ENCODE measurements at regions not wholly inside any gene's neighbourhood (a gene's known extent, or its start where the extent isn't known, plus 50 kb on each side); places are given as distances from the start of the nearest gene placed in this dataset.

DNA sequence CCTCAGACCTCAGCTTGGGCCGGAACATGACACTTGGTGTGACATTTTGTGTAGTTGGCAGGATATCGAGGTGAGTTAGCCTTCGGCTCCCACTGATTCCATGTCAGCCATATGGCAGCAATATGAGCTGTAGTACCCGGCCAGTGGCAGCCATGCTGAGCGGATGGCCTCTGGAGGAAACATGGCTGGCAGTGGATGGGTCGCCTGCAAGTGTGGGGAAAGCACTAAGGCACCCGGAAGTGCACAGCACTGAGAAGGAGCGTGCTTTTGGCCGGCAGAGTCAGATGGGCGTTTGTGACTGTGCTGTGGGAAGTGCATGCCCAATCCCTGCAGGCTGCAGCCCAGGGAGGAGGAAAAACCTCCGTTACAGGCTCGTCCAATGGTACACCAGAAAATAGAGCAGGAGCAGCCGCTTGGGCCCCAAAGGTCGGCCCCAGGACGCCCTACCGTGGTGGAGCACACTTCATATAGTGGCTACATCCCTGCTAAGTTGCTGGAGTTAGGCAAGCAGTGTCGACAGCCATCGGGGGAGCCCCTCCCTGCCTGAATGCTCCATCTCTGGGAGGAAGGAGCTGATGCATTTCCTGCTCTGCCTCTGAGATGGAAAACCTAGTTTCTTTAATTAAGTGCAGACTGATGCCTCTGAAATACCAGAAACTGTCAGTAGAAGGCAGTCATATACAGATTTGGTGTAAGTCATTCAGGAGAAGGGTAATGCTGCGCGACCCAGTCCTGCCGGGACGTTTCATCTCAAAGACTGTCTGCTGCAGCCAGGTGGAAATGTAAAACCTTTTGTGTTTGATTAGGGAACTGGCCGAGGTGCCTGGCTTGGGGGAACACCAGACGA, 2185.8 kb upstream of the ACO1 start:
- Histone ChIP-seq H3K27me3 (ENCODE audit: control insufficient read depth in 2 of 2, insufficient read depth in 2 of 2, low read length in 2 of 2) (no peaks in the 10 kb centered on the region), H3K9me3 (replicated peaks; ENCODE audit: control insufficient read depth, insufficient read depth, low read length) (peaks cover 9% of the 10 kb centered on the region), H3K36me3 (ENCODE audit: control insufficient read depth in 2 of 2, extremely low read depth in 1 of 2, insufficient read depth in 2 of 2, low read length in 2 of 2) (no peaks in the 10 kb centered on the region), H3K9me1 (replicated peaks; ENCODE audit: control insufficient read depth, extremely low read depth, insufficient read depth, low read length) (no peaks in the 10 kb centered on the region), H3K9ac (replicated peaks; ENCODE audit: extremely low read depth, insufficient read depth, low read length) (no peak overlapping the region), H3K79me2 (ENCODE audit: control insufficient read depth, insufficient read depth, low read length) (no peaks in the 10 kb centered on the region), H3K4me2 (ENCODE audit: insufficient read depth, low read length) (no peak overlapping the region), H3K4me1 (ENCODE audit: control insufficient read depth, extremely low read depth, insufficient read depth, low read length) (no peaks in the 10 kb centered on the region), H3K4me3 (replicated peaks in 1 of 3; ENCODE audit: insufficient read depth in 1 of 3, low read depth in 1 of 3, low read length in 3 of 3) (no peak overlapping the region), H3K27ac (ENCODE audit: insufficient read depth, low read depth, low read length) (no peak overlapping the region), H2AFZ (ENCODE audit: low read depth, low read length) (no peak overlapping the region), H4K20me1 (replicated peaks; ENCODE audit: control insufficient read depth, extremely low read depth, insufficient read depth, low read length) (no peaks in the 10 kb centered on the region)
- intact Hi-C loops (cut with micrococcal nuclease) (no loop called here), dilution Hi-C loops (cut with MboI; ENCODE audit: extremely low pct_ligation_motif_present, low sequenced_read_pairs) (no loop called here)
- CTCF ChIA-PET, result no interaction called here
- no TSS peak for BruUV-seq (replicated peaks)
- POLR2A ChIA-PET, result no interaction called here
- FAIRE-seq (no peak), DNase-seq (ENCODE audit: low read depth, low spot score) (no peak)
- TF ChIP-seq EZH2 (IDR thresholded peaks at IDR 0.05; ENCODE audit: borderline replicate concordance, low read depth, low read length, severe bottlenecking), result no peak
- TF ChIP-seq FOS (IDR thresholded peaks at IDR 0.05; ENCODE audit: borderline replicate concordance, insufficient read depth, low read length), result no peak
- no peak for TF ChIP-seq MYC (IDR thresholded peaks at IDR 0.05; ENCODE audit: low read depth, low read length)
- TF ChIP-seq POLR2A (IDR thresholded peaks at IDR 0.05; ENCODE audit: low read depth, low read length), result no peak
- TF ChIP-seq, protein P1, sequence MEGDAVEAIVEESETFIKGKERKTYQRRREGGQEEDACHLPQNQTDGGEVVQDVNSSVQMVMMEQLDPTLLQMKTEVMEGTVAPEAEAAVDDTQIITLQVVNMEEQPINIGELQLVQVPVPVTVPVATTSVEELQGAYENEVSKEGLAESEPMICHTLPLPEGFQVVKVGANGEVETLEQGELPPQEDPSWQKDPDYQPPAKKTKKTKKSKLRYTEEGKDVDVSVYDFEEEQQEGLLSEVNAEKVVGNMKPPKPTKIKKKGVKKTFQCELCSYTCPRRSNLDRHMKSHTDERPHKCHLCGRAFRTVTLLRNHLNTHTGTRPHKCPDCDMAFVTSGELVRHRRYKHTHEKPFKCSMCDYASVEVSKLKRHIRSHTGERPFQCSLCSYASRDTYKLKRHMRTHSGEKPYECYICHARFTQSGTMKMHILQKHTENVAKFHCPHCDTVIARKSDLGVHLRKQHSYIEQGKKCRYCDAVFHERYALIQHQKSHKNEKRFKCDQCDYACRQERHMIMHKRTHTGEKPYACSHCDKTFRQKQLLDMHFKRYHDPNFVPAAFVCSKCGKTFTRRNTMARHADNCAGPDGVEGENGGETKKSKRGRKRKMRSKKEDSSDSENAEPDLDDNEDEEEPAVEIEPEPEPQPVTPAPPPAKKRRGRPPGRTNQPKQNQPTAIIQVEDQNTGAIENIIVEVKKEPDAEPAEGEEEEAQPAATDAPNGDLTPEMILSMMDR (IDR thresholded peaks at IDR 0.05; ENCODE audit: extremely low read depth in 1 of 2, insufficient read depth in 1 of 2, low read depth in 1 of 2, low read length in 2 of 2), result no peak
- TF ChIP-seq GATA2 (IDR thresholded peaks at IDR 0.05; ENCODE audit: insufficient read depth, insufficient read length, low read depth, low read length), result no peak
- TF ChIP-seq JUN (IDR thresholded peaks at IDR 0.05; ENCODE audit: borderline replicate concordance, insufficient read depth, insufficient read length, low read depth), result no peak
- TF ChIP-seq, protein P2, sequence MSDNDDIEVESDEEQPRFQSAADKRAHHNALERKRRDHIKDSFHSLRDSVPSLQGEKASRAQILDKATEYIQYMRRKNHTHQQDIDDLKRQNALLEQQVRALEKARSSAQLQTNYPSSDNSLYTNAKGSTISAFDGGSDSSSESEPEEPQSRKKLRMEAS (IDR thresholded peaks at IDR 0.05; ENCODE audit: insufficient read depth, insufficient read length), result no peak
- TF ChIP-seq POLR2AphosphoS5 (IDR thresholded peaks at IDR 0.05; ENCODE audit: insufficient read depth, low read depth, low read length), result no peak
